Esophagus muscularis mucosa (tissue), 4 donors: ENCODE measurements at regions not wholly inside any gene's neighbourhood (a gene's known extent, or its start where the extent isn't known, plus 50 kb on each side); places are given as distances from the start of the nearest gene placed in this dataset.

Source experiments
- DNase-seq: peaks from one replicate; pipeline ENCODE4 v3.0.0-alpha.2; 2017; ENCODE audit errors: extremely low spot score
- H3K27ac ChIP-seq, 4 donors: fragments of 200-600 bp; sonication (generic); replicated peaks in 1 of 4; 1 replicate in 3 of 4; 2 replicates in 1 of 4; pipeline ENCODE4 v1.5.1; 2016 to 2019; ENCODE audit warnings: mild to moderate bottlenecking in 1 of 4
- H3K27me3 ChIP-seq, 4 donors: fragments of 200-600 bp; sonication (generic); one replicate each; pipeline versions ENCODE4 v1.5.1 to v1.6.0; 2016 to 2019
- H3K36me3 ChIP-seq, 4 donors: fragments of 200-600 bp; sonication (generic); one replicate each; pipeline ENCODE4 v1.5.1; 2016 to 2019
- H3K4me1 ChIP-seq, 4 donors: fragments of 200-600 bp; sonication (generic); one replicate each; pipeline ENCODE4 v1.5.1; 2016 to 2019
- H3K4me3 ChIP-seq, 4 donors: fragments of 200-600 bp; sonication (generic); 1 replicate in 2 of 4; 2 replicates in 2 of 4; pipeline ENCODE4 v1.5.1; 2016 to 2019; ENCODE audit warnings: mild to moderate bottlenecking in 4 of 4, moderate library complexity in 1 of 4
- H3K9me3 ChIP-seq, 4 donors: fragments of 200-600 bp; sonication (generic); 1 replicate in 3 of 4; 2 replicates in 1 of 4; pipeline ENCODE4 v1.5.1; 2016 to 2019
- EP300 ChIP-seq: sonication (generic); formaldehyde crosslinking; IDR thresholded peaks from one replicate; pipeline ENCODE4 v1.6.1; 2017; ENCODE audit warnings: antibody characterized with exemption
- POLR2A ChIP-seq: fragments of 450-650 bp; IDR thresholded peaks from one replicate; pipeline ENCODE4 v1.6.1; 2017; ENCODE audit warnings: antibody characterized with exemption, moderate library complexity, mild to moderate bottlenecking, low read depth
- POLR2AphosphoS5 ChIP-seq, 2 donors: sonication (generic); formaldehyde crosslinking; IDR thresholded peaks; one replicate each; pipeline ENCODE4 v1.6.1; 2017; ENCODE audit warnings: antibody characterized with exemption in 2 of 2
- WGBS: methylation state at CpG from one replicate; pipeline ENCODE4 v1.1.5; 2018; 5-methylcytosine and 5-hydroxymethylcytosine counted together
- intact Hi-C: fragments of 100-400 bp; cut with DNase I; formaldehyde crosslinking; loops from one replicate; pipeline ENCODE4 v1.15.1; 2023
- TF ChIP-seq, protein P1 (sequence below), 3 experiments: fragments of 200-600 bp in 2 of 3; fragments of 450-650 bp in 1 of 3; sonication (generic) in 2 of 3; IDR thresholded peaks; one replicate each; pipeline ENCODE4 v1.5.1; 2017 to 2019; ENCODE audit warnings: antibody characterized with exemption in 3 of 3, mild to moderate bottlenecking in 2 of 3, moderate library complexity in 1 of 3

DNA sequence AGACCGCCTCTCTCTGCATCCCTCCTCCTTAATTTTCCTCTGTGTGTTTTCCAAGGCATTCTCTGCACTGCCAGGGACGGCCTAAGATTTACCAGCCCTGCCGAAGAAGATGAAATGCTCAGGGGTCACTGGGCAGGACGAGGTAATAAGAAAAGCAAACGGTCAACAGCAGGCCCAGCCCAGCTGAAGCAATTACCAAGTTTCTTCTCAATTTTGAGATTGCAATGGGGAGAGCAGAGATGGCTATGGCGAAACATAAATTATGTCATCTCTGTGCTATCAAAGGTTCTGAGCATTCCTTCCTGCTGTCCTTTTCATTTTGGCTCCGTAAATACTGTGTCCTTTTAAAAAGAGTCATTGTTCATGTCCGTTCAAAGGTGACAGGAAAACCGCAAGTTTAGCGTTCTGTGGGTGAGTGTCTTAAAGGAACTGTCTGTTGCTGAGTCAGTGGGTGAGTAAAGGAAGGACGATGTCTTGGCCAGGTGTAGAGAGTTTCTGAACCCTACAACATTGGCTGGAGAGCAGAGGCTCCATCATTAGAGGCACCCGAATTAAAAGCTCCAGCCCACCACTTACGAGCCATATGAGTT, 753.9 kb upstream of the EEF2KMT start:
- no peak overlapping the region for H3K4me3 ChIP-seq
- TF ChIP-seq, protein P1, sequence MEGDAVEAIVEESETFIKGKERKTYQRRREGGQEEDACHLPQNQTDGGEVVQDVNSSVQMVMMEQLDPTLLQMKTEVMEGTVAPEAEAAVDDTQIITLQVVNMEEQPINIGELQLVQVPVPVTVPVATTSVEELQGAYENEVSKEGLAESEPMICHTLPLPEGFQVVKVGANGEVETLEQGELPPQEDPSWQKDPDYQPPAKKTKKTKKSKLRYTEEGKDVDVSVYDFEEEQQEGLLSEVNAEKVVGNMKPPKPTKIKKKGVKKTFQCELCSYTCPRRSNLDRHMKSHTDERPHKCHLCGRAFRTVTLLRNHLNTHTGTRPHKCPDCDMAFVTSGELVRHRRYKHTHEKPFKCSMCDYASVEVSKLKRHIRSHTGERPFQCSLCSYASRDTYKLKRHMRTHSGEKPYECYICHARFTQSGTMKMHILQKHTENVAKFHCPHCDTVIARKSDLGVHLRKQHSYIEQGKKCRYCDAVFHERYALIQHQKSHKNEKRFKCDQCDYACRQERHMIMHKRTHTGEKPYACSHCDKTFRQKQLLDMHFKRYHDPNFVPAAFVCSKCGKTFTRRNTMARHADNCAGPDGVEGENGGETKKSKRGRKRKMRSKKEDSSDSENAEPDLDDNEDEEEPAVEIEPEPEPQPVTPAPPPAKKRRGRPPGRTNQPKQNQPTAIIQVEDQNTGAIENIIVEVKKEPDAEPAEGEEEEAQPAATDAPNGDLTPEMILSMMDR (IDR thresholded peaks at IDR 0.05): no peak
- TF ChIP-seq EP300 (no peak), POLR2A (no peak), POLR2AphosphoS5 (IDR thresholded peaks at IDR 0.05) (no peak)
- no peak for DNase-seq
- no peaks in the 10 kb centered on the region for H3K27me3 ChIP-seq
- H3K4me1 ChIP-seq: no peaks in the 10 kb centered on the region
- intact Hi-C loops: no loop called here
- peaks cover 0 to 5% (median 1%) of the 10 kb centered on the region in 4 donors for H3K9me3 ChIP-seq
- 38% methylated on average over 13 of the region's 13 CpGs for WGBS
- H3K27ac ChIP-seq: no peak overlapping the region
- H3K36me3 ChIP-seq: no peaks in the 10 kb centered on the region

DNA sequence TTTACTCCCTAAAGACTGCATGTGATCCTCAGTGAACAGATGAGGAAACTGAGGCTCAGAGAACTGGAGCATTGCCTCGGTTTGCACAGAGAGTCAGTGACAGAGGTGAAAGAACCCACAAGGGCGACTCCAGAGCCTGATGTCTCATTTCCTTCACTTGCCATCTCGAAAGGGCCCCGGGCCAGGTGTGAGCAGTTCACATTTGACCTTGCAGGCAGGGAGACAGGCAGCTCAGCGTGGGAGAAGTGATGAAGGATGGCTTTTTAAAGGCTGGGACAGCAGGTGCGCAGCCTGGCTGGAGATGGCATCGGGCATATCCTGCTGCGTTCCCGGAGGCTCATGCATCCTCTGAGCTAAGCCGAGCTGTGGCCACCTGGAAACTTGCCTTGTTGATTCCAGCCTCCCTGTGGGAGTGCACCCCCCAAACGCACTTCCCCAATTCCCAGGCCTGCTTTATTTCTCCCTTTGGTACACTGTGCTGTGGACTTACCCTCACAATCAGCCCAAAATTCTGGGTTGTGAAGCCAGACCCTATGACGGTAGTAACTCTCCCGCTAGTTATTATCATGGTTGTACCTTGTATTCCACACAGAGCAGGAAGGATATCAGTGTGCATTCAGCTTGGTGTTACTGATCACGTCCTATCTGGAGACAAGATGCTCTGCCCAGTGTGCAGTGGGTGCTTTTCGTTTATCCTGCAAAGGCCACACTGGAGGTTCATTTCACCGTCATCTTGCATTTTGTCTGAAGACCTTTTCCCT, 753.2 kb upstream of the EEF2KMT start:
- no peak for DNase-seq
- WGBS: 67% methylated on average over 14 of the region's 16 CpGs
- TF ChIP-seq, protein P1 (IDR thresholded peaks at IDR 0.05): no peak
- no peak for TF ChIP-seq EP300
- no peak for TF ChIP-seq POLR2AphosphoS5 (IDR thresholded peaks at IDR 0.05)
- no peak for TF ChIP-seq POLR2A
- Histone ChIP-seq H3K9me3 (peaks cover 0 to 5% (median 1%) of the 10 kb centered on the region in 4 donors), H3K4me1 (no peaks in the 10 kb centered on the region), H3K36me3 (no peaks in the 10 kb centered on the region), H3K4me3 (no peak overlapping the region), H3K27me3 (peaks cover 0 to 4% (median 0%) of the 10 kb centered on the region in 4 donors), H3K27ac (no peak overlapping the region)
- intact Hi-C loops: no loop called here

DNA sequence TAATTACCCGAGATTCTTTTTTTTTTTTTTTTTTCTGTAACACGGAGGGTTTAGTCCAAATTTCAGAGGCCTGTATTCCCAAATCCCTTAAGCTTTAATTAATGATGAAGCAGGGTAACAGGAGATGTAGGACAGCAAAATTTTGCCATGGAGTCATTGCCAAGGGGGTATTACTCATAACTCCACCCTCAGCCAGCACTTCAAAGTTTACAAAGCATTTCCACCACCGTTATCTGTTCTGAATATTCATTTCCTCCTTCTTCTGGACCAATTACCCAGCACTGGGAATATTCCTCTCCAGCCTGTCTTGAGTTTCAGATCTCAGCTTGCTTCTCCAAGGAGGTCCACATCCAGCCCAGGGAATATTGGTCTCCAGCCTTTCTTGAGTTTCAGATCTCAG, 747.5 kb upstream of the EEF2KMT start:
- 51% methylated on average over 3 of the region's 3 CpGs for WGBS
- no peak for TF ChIP-seq POLR2A
- TF ChIP-seq POLR2AphosphoS5 (IDR thresholded peaks at IDR 0.05): no peak
- TF ChIP-seq, protein P1 (IDR thresholded peaks at IDR 0.05): no peak
- TF ChIP-seq EP300: no peak
- intact Hi-C loops: no loop called here
- DNase-seq: no peak
- Histone ChIP-seq H3K9me3 (no peaks in the 10 kb centered on the region), H3K27ac (no peak overlapping the region), H3K4me3 (no peak overlapping the region), H3K27me3 (peaks cover 0 to 5% (median 0%) of the 10 kb centered on the region in 4 donors), H3K4me1 (no peaks in the 10 kb centered on the region), H3K36me3 (no peaks in the 10 kb centered on the region)

DNA sequence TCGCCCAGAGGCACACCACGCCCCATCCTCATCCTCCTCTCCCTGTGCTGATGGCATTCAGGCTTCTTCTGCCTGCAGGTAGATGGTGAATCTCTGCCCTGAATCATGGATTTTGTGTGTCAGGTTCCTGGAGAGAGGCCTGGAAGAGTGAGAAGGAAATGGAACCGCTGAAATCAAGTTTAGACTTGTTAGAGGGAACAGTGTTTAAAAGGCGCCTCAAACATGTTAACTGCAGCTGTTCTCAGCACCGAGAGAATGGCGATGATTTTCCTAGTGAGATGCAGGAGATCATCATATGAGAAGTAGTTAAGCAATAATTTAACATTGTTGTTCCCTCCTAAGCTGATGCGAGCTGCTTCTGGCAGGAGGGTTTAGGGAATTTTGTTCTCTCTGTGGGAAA, 744.4 kb upstream of the EEF2KMT start:
- DNase-seq: no peak
- Histone ChIP-seq H3K27ac (no peak overlapping the region), H3K4me3 (no peak overlapping the region), H3K27me3 (peaks cover 0 to 5% (median 0%) of the 10 kb centered on the region in 4 donors), H3K4me1 (no peaks in the 10 kb centered on the region), H3K36me3 (no peaks in the 10 kb centered on the region), H3K9me3 (no peaks in the 10 kb centered on the region)
- intact Hi-C loops: no loop called here
- TF ChIP-seq, protein P1 (IDR thresholded peaks at IDR 0.05): no peak
- no peak for TF ChIP-seq EP300
- no peak for TF ChIP-seq POLR2A
- TF ChIP-seq POLR2AphosphoS5 (IDR thresholded peaks at IDR 0.05): no peak
- WGBS: 78% methylated on average over 7 of the region's 7 CpGs
